ENCODE measurements at regions not wholly inside any gene's neighbourhood (a gene's known extent, or its start where the extent isn't known, plus 50 kb on each side); places are given as distances from the start of the nearest gene placed in this dataset.
"Not testable (repeated sequence)": the region's sequence is repeated elsewhere in the genome, so short reads cannot be mapped to it uniquely, and the experiment has no call there.

- no peak overlapping the region; a peak in 1 of 20 replicates for H3K4me3 ChIP-seq
- TF ChIP-seq Cebpa-rat (IDR thresholded peaks at IDR 0.05): no peak
- H3K27ac ChIP-seq: peak overlapping the region in 7 of 11 experiments; percentile 31 to 62 (median 51); a peak in 12 of 22 replicates
- H4K20me1 ChIP-seq: no peaks in the 10 kb centered on the region; a peak in 2 of 22 replicates
- peaks cover 10 to 35% (median 14%) of the 10 kb centered on the region in 10 experiments; a peak in 19 of 20 replicates for H3K4me1 ChIP-seq
- H3K9me3 ChIP-seq (replicated peaks in 1 of 11): no peaks in the 10 kb centered on the region
- H3K36me3 ChIP-seq: 0 out of 22 replicates have a peak, but pooled peaks cover 0 to 7% (median 0%) of the 10 kb centered on the region in 11 experiments
- peak overlapping the region; percentile 25 to 86 (median 56); a peak in 17 of 22 replicates for H3K4me2 ChIP-seq
- no peaks in the 10 kb centered on the region for H3K27me3 ChIP-seq
- H3K9ac ChIP-seq: peak overlapping the region in 5 of 11 experiments; percentile 23 to 69 (median 33); a peak in 5 of 22 replicates
These were observed 141.2 kb downstream of the LAT start for GRCh38 chr16:29126057-29126494.

- Histone ChIP-seq H3K36me3 (0 out of 22 replicates have a peak, but pooled peaks cover 0 to 8% (median 0%) of the 10 kb centered on the region in 11 experiments), H3K27me3 (no peaks in the 10 kb centered on the region), H3K4me3 (no peak overlapping the region), H3K4me1 (peaks cover 10 to 32% (median 14%) of the 10 kb centered on the region in 10 experiments; a peak in 19 of 20 replicates), H3K9me3 (replicated peaks in 1 of 11) (no peaks in the 10 kb centered on the region), H3K4me2 (no peak overlapping the region), H3K9ac (no peak overlapping the region), H3K27ac (no peak overlapping the region), H4K20me1 (no peaks in the 10 kb centered on the region; a peak in 1 of 22 replicates)
- TF ChIP-seq Cebpa-rat (IDR thresholded peaks at IDR 0.05): no peak
These were observed 140.0 kb downstream of the LAT start for GRCh38 chr16:29124828-29125227.

GRCh38 chr16:29124162-29124561, 139.3 kb downstream of the LAT start:
- not testable (repeated sequence) for H3K9ac ChIP-seq; H3K4me2 ChIP-seq; H3K4me3 ChIP-seq; H4K20me1 ChIP-seq; H3K36me3 ChIP-seq; H3K27me3 ChIP-seq; H3K27ac ChIP-seq; H3K9me3 ChIP-seq (replicated peaks in 1 of 11)
- peaks cover 10 to 26% (median 11%) of the 10 kb centered on the region in 10 experiments; a peak in 19 of 20 replicates for H3K4me1 ChIP-seq

GRCh38 chr16:29120680-29121079, 135.8 kb downstream of the LAT start:
- H3K27me3 ChIP-seq; H3K4me3 ChIP-seq; H3K9me3 ChIP-seq (replicated peaks in 1 of 11); H4K20me1 ChIP-seq; H3K27ac ChIP-seq; H3K4me2 ChIP-seq; H3K9ac ChIP-seq: not testable (repeated sequence)
- peaks cover 0 to 33% (median 4%) of the 10 kb centered on the region in 11 experiments; a peak in 9 of 22 replicates for H3K36me3 ChIP-seq
- H3K4me1 ChIP-seq: peaks cover 1 to 23% (median 14%) of the 10 kb centered on the region in 10 experiments; a peak in 17 of 20 replicates

- H3K27ac ChIP-seq; H3K9ac ChIP-seq; H3K9me3 ChIP-seq (replicated peaks in 1 of 11); H3K27me3 ChIP-seq; H3K4me3 ChIP-seq; H4K20me1 ChIP-seq: not testable (repeated sequence)
- H3K36me3 ChIP-seq: peaks cover 0 to 47% (median 4%) of the 10 kb centered on the region in 11 experiments; a peak in 10 of 22 replicates
- H3K4me1 ChIP-seq: peaks cover 14 to 31% (median 24%) of the 10 kb centered on the region in 10 experiments
- peak overlapping the region in 3 of 11 experiments; percentile 10 to 22 (median 20); a peak in 1 of 22 replicates for H3K4me2 ChIP-seq
These were observed 133.6 kb downstream of the LAT start for GRCh38 chr16:29118301-29118957.

GRCh38 chr16:29117631-29118030, 132.8 kb downstream of the LAT start:
- Histone ChIP-seq H3K27ac (no peak overlapping the region), H3K4me2 (no peak overlapping the region)

GRCh38 chr16:29116980-29117379, 132.1 kb downstream of the LAT start:
- H3K4me1 ChIP-seq: peaks cover 20 to 37% (median 29%) of the 10 kb centered on the region in 10 experiments
- no peak for TF ChIP-seq Cebpa-rat (IDR thresholded peaks at IDR 0.05)
- H3K4me2 ChIP-seq: peak overlapping the region in 3 of 11 experiments; percentile 20 to 65 (median 43); a peak in 4 of 22 replicates
- peaks cover 0 to 4% (median 0%) of the 10 kb centered on the region in 11 experiments; a peak in 1 of 22 replicates for H4K20me1 ChIP-seq
- H3K27ac ChIP-seq: peak overlapping the region in 2 of 11 experiments; percentile 1 to 52; a peak in 1 of 22 replicates
- peak overlapping the region in 1 of 11 experiments; percentile 9; a peak in 1 of 22 replicates for H3K9ac ChIP-seq
- no peaks in the 10 kb centered on the region for H3K27me3 ChIP-seq
- no peak overlapping the region for H3K4me3 ChIP-seq
- H3K36me3 ChIP-seq: peaks cover 0 to 53% (median 4%) of the 10 kb centered on the region in 11 experiments; a peak in 10 of 22 replicates
- H3K9me3 ChIP-seq (replicated peaks in 1 of 11): no peaks in the 10 kb centered on the region

More at GRCh38 chr16:29117631-29118030, 132.8 kb downstream of the LAT start:
- peaks cover 0 to 4% (median 0%) of the 10 kb centered on the region in 11 experiments; a peak in 1 of 22 replicates for H4K20me1 ChIP-seq
- peaks cover 0 to 53% (median 4%) of the 10 kb centered on the region in 11 experiments; a peak in 10 of 22 replicates for H3K36me3 ChIP-seq
- TF ChIP-seq Cebpa-rat (IDR thresholded peaks at IDR 0.05): 0 out of 22 replicates have a peak, but pooled peaks of 1 of the 11 experiments have one; percentile 35
- H3K9ac ChIP-seq: no peak overlapping the region
- no peaks in the 10 kb centered on the region for H3K27me3 ChIP-seq
- no peak overlapping the region for H3K4me3 ChIP-seq
- peaks cover 14 to 31% (median 24%) of the 10 kb centered on the region in 10 experiments for H3K4me1 ChIP-seq
- no peaks in the 10 kb centered on the region for H3K9me3 ChIP-seq (replicated peaks in 1 of 11)

GRCh38 chr16:29116207-29116606, 131.4 kb downstream of the LAT start:
- Histone ChIP-seq H3K4me1 (peaks cover 21 to 39% (median 31%) of the 10 kb centered on the region in 10 experiments), H3K9ac (peak overlapping the region in 2 of 11 experiments; percentile 13 to 40; a peak in 1 of 22 replicates), H3K27ac (peak overlapping the region in 5 of 11 experiments; percentile 27 to 56 (median 49); a peak in 8 of 22 replicates), H3K36me3 (peaks cover 0 to 47% (median 4%) of the 10 kb centered on the region in 11 experiments; a peak in 10 of 22 replicates), H3K4me2 (peak overlapping the region in 7 of 11 experiments; percentile 53 to 74 (median 69); a peak in 8 of 22 replicates)
- not testable (repeated sequence) for H3K27me3 ChIP-seq; H3K9me3 ChIP-seq (replicated peaks in 1 of 11); H3K4me3 ChIP-seq; H4K20me1 ChIP-seq

- H3K4me1 ChIP-seq: peaks cover 21 to 39% (median 31%) of the 10 kb centered on the region in 10 experiments
- not testable (repeated sequence) for H3K9me3 ChIP-seq (replicated peaks in 1 of 11); H4K20me1 ChIP-seq; H3K4me3 ChIP-seq; H3K27me3 ChIP-seq
- peak overlapping the region in 5 of 11 experiments; percentile 27 to 56 (median 49); a peak in 9 of 22 replicates for H3K27ac ChIP-seq
- peak overlapping the region; percentile 53 to 74 (median 65); a peak in 17 of 22 replicates for H3K4me2 ChIP-seq
- peaks cover 0 to 45% (median 4%) of the 10 kb centered on the region in 11 experiments; a peak in 10 of 22 replicates for H3K36me3 ChIP-seq
- H3K9ac ChIP-seq: peak overlapping the region in 5 of 11 experiments; percentile 3 to 56 (median 35); a peak in 2 of 22 replicates
These were observed 130.9 kb downstream of the LAT start for GRCh38 chr16:29115802-29116141.

GRCh38 chr16:29114989-29115801, 130.3 kb downstream of the LAT start:
- not testable (repeated sequence) for H4K20me1 ChIP-seq; H3K9me3 ChIP-seq (replicated peaks in 1 of 11); H3K27me3 ChIP-seq; H3K4me3 ChIP-seq
- peak overlapping the region in 10 of 11 experiments; percentile 7 to 61 (median 33); a peak in 15 of 22 replicates for H3K27ac ChIP-seq
- peak overlapping the region; percentile 53 to 74 (median 65) for H3K4me2 ChIP-seq
- H3K4me1 ChIP-seq: peaks cover 21 to 39% (median 31%) of the 10 kb centered on the region in 10 experiments
- peak overlapping the region in 9 of 11 experiments; percentile 3 to 56 (median 35); a peak in 8 of 22 replicates for H3K9ac ChIP-seq
- peaks cover 0 to 49% (median 4%) of the 10 kb centered on the region in 11 experiments; a peak in 10 of 22 replicates for H3K36me3 ChIP-seq

Measured in BLaER1 treated with 17β-estradiol and CSF1 and Interleukin-3, amounts not matched to agents 10 nM and 100 nM (cell line).